GM19324 (cell line): ENCODE measurements at regions not wholly inside any gene's neighbourhood (a gene's known extent, or its start where the extent isn't known, plus 50 kb on each side); places are given as distances from the start of the nearest gene placed in this dataset.

Experiments
- ATAC-seq: cut with Tn5 transposase; IDR thresholded peaks from one replicate; pipeline ENCODE4 v1.9.1; 2021; ENCODE audit warnings: mild to moderate bottlenecking, moderate library complexity; ENCODE audit not compliant: unreplicated experiment, low FRiP score

- no peak for ATAC-seq
These were observed 340.7 kb upstream of the DYNLRB2 start for GRCh38 chr16:80200079-80200478.

GRCh38 chr16:80199614-80200013 lies 341.2 kb upstream of the DYNLRB2 start:
- ATAC-seq = no peak

- ATAC-seq = no peak
These were observed 342.2 kb upstream of the DYNLRB2 start for GRCh38 chr16:80198311-80199299.

GRCh38 chr16:80197741-80198201 lies 343.0 kb upstream of the DYNLRB2 start:
- no peak for ATAC-seq

GRCh38 chr16:80191928-80192327 lies 348.9 kb upstream of the DYNLRB2 start:
- no peak for ATAC-seq

GRCh38 chr16:80189476-80190175 lies 351.2 kb upstream of the DYNLRB2 start:
- ATAC-seq = no peak

GRCh38 chr16:80176114-80176513 lies 364.7 kb upstream of the DYNLRB2 start:
- no peak for ATAC-seq

- no peak for ATAC-seq
These were observed 365.8 kb upstream of the DYNLRB2 start for GRCh38 chr16:80175011-80175410.

GRCh38 chr16:80174416-80174815 lies 366.4 kb upstream of the DYNLRB2 start:
- ATAC-seq = no peak

- no peak for ATAC-seq
These were observed 369.0 kb upstream of the DYNLRB2 start for GRCh38 chr16:80171746-80172145.

GRCh38 chr16:80171199-80171598 lies 369.6 kb upstream of the DYNLRB2 start:
- ATAC-seq = no peak

GRCh38 chr16:80167657-80168390 lies 373.0 kb upstream of the DYNLRB2 start:
- ATAC-seq = no peak

GRCh38 chr16:80166082-80166481 lies 374.7 kb upstream of the DYNLRB2 start:
- ATAC-seq = no peak

GRCh38 chr16:80164966-80165550 lies 375.7 kb upstream of the DYNLRB2 start:
- ATAC-seq = no peak

- ATAC-seq = no peak
These were observed 377.5 kb upstream of the DYNLRB2 start for GRCh38 chr16:80163339-80163738.

- no peak for ATAC-seq
These were observed 378.7 kb upstream of the DYNLRB2 start for GRCh38 chr16:80161799-80162739.

GRCh38 chr16:80158766-80159165 lies 382.0 kb upstream of the DYNLRB2 start:
- no peak for ATAC-seq

- ATAC-seq = no peak
These were observed 389.1 kb upstream of the DYNLRB2 start for GRCh38 chr16:80151722-80152111.

GRCh38 chr16:80150978-80151721 lies 389.6 kb upstream of the DYNLRB2 start:
- no peak for ATAC-seq
